Liver (tissue), 8 donors: ENCODE measurements at regions not wholly inside any gene's neighbourhood (a gene's known extent, or its start where the extent isn't known, plus 50 kb on each side); places are given as distances from the start of the nearest gene placed in this dataset.

Experiments used
- DNase-seq: peaks from one replicate; pipeline ENCODE4 v3.0.0-alpha.2; 2017; ENCODE audit warnings: low spot score
- H3K27ac ChIP-seq, 2 donors: one replicate each; pipeline ENCODE4 v1.7.0; 2013; ENCODE audit warnings: inconsistent platforms in 2 of 2, low read length in 2 of 2, control low read depth in 1 of 2, low read depth in 1 of 2, mild to moderate bottlenecking in 1 of 2
- H3K27me3 ChIP-seq, 4 donors: one replicate each; pipeline versions ENCODE4 v1.6.1 to v1.7.0; 2013; ENCODE audit warnings: low read length in 3 of 4, inconsistent platforms in 1 of 4, mild to moderate bottlenecking in 1 of 4, moderate library complexity in 1 of 4; ENCODE audit not compliant: control insufficient read depth in 4 of 4, insufficient read depth in 4 of 4
- H3K36me3 ChIP-seq, 4 donors: one replicate each; pipeline versions ENCODE4 v1.6.1 to v1.7.0; 2013; ENCODE audit warnings: low read length in 3 of 4, mild to moderate bottlenecking in 3 of 4, low read depth in 1 of 4, moderate library complexity in 1 of 4; ENCODE audit not compliant: control insufficient read depth in 4 of 4, insufficient read depth in 3 of 4
- H3K4me1 ChIP-seq, 4 donors: one replicate each; pipeline versions ENCODE4 v1.6.1 to v1.7.0; 2013; ENCODE audit warnings: low read length in 3 of 4, mild to moderate bottlenecking in 3 of 4, moderate library complexity in 1 of 4; ENCODE audit not compliant: control insufficient read depth in 4 of 4, insufficient read depth in 4 of 4
- H3K4me3 ChIP-seq, 3 donors: one replicate each; pipeline versions ENCODE4 v1.6.1 to v1.7.0; 2013; ENCODE audit warnings: low read length in 3 of 3, control low read depth in 1 of 3, low read depth in 1 of 3, mild to moderate bottlenecking in 1 of 3
- H3K9ac ChIP-seq, 2 donors: one replicate each; pipeline ENCODE4 v1.7.0; 2013; ENCODE audit warnings: low read length in 2 of 2, mild to moderate bottlenecking in 2 of 2, moderate library complexity in 2 of 2, control low read depth in 1 of 2, low read depth in 1 of 2
- H3K9me3 ChIP-seq, 4 donors: one replicate each; pipeline versions ENCODE4 v1.6.1 to v1.7.0; 2013; ENCODE audit warnings: low read length in 3 of 4; ENCODE audit not compliant: control insufficient read depth in 4 of 4
- EGR1 ChIP-seq, 2 donors: IDR thresholded peaks; 2 replicates each; pipeline ENCODE4 v1.6.1; 2016 to 2018; ENCODE audit warnings: antibody characterized with exemption in 2 of 2, low read depth in 2 of 2
- FOXA1 ChIP-seq: IDR thresholded peaks from 2 replicates; pipeline ENCODE4 v1.6.1; 2016; ENCODE audit warnings: antibody characterized with exemption
- FOXA2 ChIP-seq: IDR thresholded peaks from 2 replicates; pipeline ENCODE4 v1.6.1; 2016; ENCODE audit warnings: antibody characterized with exemption
- GABPA ChIP-seq, 2 donors: IDR thresholded peaks in 1 of 2; conservative IDR thresholded peaks in 1 of 2; 2 replicates each; pipeline ENCODE4 v1.6.1; 2016; ENCODE audit warnings: antibody characterized with exemption in 2 of 2, mild to moderate bottlenecking in 1 of 2, moderate library complexity in 1 of 2
- HNF4A ChIP-seq, 2 donors: conservative IDR thresholded peaks; 2 replicates each; pipeline ENCODE4 v1.6.1; 2016; ENCODE audit warnings: antibody characterized with exemption in 2 of 2, mild to moderate bottlenecking in 2 of 2
- HNF4G ChIP-seq: IDR thresholded peaks from 2 replicates; pipeline ENCODE4 v1.6.1; 2016; ENCODE audit warnings: antibody characterized with exemption
- JUND ChIP-seq, 2 donors: IDR thresholded peaks; 2 replicates each; pipeline ENCODE4 v1.6.1; 2016; ENCODE audit warnings: antibody characterized with exemption in 2 of 2
- NR2F2 ChIP-seq: IDR thresholded peaks from 2 replicates; pipeline ENCODE4 v1.6.1; 2016; ENCODE audit warnings: antibody characterized with exemption
- RAD21 ChIP-seq, 2 donors: IDR thresholded peaks; 2 replicates each; pipeline ENCODE4 v1.6.1; 2016; ENCODE audit warnings: antibody characterized with exemption in 2 of 2, mild to moderate bottlenecking in 2 of 2
- RXRA ChIP-seq, 2 donors: IDR thresholded peaks; 2 replicates each; pipeline ENCODE4 v1.6.1; 2017 to 2018; ENCODE audit warnings: antibody characterized with exemption in 2 of 2, mild to moderate bottlenecking in 1 of 2
- SP1 ChIP-seq: IDR thresholded peaks from 2 replicates; pipeline ENCODE4 v1.6.1; 2018; ENCODE audit warnings: antibody characterized with exemption, mild to moderate bottlenecking
- TAF1 ChIP-seq: conservative IDR thresholded peaks from 2 replicates; pipeline ENCODE4 v1.6.1; 2016; ENCODE audit warnings: antibody characterized with exemption, mild to moderate bottlenecking
- YY1 ChIP-seq: IDR thresholded peaks from 2 replicates; pipeline ENCODE4 v1.6.1; 2016; ENCODE audit warnings: antibody characterized with exemption, mild to moderate bottlenecking
- WGBS: extraction: QIAGEN DNeasy Blood & Tissue Kit; methylation state at CpG from one replicate; pipeline ENCODE4 v1.1.7; 2013; 5-methylcytosine and 5-hydroxymethylcytosine counted together
- TF ChIP-seq, protein P1 (sequence below): IDR thresholded peaks from 2 replicates; pipeline ENCODE4 v1.6.1; 2016; ENCODE audit warnings: antibody characterized with exemption
- TF ChIP-seq, protein P2 (sequence below): IDR thresholded peaks from 2 replicates; pipeline ENCODE4 v1.6.1; 2016; ENCODE audit warnings: antibody characterized with exemption, mild to moderate bottlenecking
- TF ChIP-seq, protein P3 (sequence below): IDR thresholded peaks from 2 replicates; pipeline ENCODE4 v1.6.1; 2016; ENCODE audit warnings: antibody characterized with exemption
- TF ChIP-seq, protein P4 (sequence below): fragments of 150-350 bp; IDR thresholded peaks from 2 replicates; pipeline ENCODE4 v1.5.1; 2017; ENCODE audit warnings: improper control_type of control experiment, low read depth, low read length; ENCODE audit not compliant: missing input control
- TF ChIP-seq, protein P5 (sequence below): IDR thresholded peaks from 2 replicates; pipeline ENCODE4 v1.6.1; 2016; ENCODE audit warnings: antibody characterized with exemption
- donor health status: healthy.
- donor health status: healthy.
- donor health status: healthy.
- donor health status: healthy.
- donor health status: healthy.

DNA sequence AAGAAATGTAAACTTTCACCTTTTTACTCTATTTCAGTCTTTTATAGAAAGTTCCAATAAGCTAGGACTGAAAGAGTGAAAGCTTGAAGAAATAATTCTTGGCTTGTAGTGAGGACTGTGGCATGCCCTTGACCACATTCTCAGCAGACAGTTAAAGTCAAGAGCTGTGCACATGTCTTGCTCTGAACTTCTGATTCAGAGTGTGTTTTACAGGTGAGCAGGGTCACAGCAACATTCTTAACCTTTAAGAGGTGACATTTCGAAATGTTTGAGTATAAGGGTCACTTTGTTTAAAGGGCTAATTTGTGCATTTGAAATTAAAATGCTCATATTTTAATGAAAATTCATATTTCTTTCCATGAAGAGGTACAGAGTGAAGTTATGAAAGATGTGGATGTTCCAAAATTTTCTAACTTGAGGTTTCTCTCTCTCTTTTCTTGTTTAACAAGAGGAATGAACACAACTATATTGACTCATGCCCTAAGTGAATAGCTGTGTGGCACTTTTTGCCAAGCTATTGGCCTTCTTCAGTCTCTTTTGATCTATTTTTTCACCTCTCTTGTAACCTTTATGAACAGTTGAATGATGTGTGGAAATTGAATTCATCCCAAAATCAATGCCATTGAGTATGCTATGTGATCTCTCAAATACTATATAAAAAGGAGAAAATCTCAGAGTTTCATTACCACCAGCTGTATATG is 918.1 kb downstream of the ADGRL2 start:
- H3K27me3 ChIP-seq, result no peaks in the 10 kb centered on the region
- TF ChIP-seq, protein P1, sequence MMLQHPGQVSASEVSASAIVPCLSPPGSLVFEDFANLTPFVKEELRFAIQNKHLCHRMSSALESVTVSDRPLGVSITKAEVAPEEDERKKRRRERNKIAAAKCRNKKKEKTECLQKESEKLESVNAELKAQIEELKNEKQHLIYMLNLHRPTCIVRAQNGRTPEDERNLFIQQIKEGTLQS, result no peak
- no peak for TF ChIP-seq HNF4G
- TF ChIP-seq FOXA2, result no peak
- no peak for TF ChIP-seq EGR1 (IDR thresholded peaks at IDR 0.05; ENCODE audit: low read depth in 2 of 2)
- TF ChIP-seq, protein P2, sequence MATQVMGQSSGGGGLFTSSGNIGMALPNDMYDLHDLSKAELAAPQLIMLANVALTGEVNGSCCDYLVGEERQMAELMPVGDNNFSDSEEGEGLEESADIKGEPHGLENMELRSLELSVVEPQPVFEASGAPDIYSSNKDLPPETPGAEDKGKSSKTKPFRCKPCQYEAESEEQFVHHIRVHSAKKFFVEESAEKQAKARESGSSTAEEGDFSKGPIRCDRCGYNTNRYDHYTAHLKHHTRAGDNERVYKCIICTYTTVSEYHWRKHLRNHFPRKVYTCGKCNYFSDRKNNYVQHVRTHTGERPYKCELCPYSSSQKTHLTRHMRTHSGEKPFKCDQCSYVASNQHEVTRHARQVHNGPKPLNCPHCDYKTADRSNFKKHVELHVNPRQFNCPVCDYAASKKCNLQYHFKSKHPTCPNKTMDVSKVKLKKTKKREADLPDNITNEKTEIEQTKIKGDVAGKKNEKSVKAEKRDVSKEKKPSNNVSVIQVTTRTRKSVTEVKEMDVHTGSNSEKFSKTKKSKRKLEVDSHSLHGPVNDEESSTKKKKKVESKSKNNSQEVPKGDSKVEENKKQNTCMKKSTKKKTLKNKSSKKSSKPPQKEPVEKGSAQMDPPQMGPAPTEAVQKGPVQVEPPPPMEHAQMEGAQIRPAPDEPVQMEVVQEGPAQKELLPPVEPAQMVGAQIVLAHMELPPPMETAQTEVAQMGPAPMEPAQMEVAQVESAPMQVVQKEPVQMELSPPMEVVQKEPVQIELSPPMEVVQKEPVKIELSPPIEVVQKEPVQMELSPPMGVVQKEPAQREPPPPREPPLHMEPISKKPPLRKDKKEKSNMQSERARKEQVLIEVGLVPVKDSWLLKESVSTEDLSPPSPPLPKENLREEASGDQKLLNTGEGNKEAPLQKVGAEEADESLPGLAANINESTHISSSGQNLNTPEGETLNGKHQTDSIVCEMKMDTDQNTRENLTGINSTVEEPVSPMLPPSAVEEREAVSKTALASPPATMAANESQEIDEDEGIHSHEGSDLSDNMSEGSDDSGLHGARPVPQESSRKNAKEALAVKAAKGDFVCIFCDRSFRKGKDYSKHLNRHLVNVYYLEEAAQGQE, result no peak
- no peak for TF ChIP-seq FOXA1
- no peak for TF ChIP-seq SP1
- TF ChIP-seq JUND (IDR thresholded peaks at IDR 0.05), result peak in 1 of 2 donors; percentile 27
- TF ChIP-seq, protein P3, sequence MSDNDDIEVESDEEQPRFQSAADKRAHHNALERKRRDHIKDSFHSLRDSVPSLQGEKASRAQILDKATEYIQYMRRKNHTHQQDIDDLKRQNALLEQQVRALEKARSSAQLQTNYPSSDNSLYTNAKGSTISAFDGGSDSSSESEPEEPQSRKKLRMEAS, result peak; percentile 28
- TF ChIP-seq YY1, result no peak
- peak in 1 of 2 donors; percentile 70 for TF ChIP-seq HNF4A (conservative IDR thresholded peaks at IDR 0.05)
- TF ChIP-seq NR2F2, result no peak
- peak in 1 of 2 donors; percentile 15 for TF ChIP-seq RAD21 (IDR thresholded peaks at IDR 0.05)
- TF ChIP-seq, protein P4, sequence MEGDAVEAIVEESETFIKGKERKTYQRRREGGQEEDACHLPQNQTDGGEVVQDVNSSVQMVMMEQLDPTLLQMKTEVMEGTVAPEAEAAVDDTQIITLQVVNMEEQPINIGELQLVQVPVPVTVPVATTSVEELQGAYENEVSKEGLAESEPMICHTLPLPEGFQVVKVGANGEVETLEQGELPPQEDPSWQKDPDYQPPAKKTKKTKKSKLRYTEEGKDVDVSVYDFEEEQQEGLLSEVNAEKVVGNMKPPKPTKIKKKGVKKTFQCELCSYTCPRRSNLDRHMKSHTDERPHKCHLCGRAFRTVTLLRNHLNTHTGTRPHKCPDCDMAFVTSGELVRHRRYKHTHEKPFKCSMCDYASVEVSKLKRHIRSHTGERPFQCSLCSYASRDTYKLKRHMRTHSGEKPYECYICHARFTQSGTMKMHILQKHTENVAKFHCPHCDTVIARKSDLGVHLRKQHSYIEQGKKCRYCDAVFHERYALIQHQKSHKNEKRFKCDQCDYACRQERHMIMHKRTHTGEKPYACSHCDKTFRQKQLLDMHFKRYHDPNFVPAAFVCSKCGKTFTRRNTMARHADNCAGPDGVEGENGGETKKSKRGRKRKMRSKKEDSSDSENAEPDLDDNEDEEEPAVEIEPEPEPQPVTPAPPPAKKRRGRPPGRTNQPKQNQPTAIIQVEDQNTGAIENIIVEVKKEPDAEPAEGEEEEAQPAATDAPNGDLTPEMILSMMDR, result no peak
- peak in 1 of 2 donors; percentile 81 for TF ChIP-seq RXRA (IDR thresholded peaks at IDR 0.05)
- no peak for TF ChIP-seq TAF1
- TF ChIP-seq, protein P5, sequence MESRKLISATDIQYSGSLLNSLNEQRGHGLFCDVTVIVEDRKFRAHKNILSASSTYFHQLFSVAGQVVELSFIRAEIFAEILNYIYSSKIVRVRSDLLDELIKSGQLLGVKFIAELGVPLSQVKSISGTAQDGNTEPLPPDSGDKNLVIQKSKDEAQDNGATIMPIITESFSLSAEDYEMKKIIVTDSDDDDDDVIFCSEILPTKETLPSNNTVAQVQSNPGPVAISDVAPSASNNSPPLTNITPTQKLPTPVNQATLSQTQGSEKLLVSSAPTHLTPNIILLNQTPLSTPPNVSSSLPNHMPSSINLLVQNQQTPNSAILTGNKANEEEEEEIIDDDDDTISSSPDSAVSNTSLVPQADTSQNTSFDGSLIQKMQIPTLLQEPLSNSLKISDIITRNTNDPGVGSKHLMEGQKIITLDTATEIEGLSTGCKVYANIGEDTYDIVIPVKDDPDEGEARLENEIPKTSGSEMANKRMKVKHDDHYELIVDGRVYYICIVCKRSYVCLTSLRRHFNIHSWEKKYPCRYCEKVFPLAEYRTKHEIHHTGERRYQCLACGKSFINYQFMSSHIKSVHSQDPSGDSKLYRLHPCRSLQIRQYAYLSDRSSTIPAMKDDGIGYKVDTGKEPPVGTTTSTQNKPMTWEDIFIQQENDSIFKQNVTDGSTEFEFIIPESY, result peak; percentile 34
- TF ChIP-seq GABPA (IDR thresholded peaks at IDR 0.05 in 1 of 2, conservative IDR thresholded peaks at IDR 0.05 in 1 of 2), result no peak
- no peak overlapping the region for H3K9ac ChIP-seq
- no peak overlapping the region for H3K4me3 ChIP-seq
- no peaks in the 10 kb centered on the region for H3K36me3 ChIP-seq
- 32% methylated on average over 1 of the region's 1 CpG for WGBS
- H3K4me1 ChIP-seq, result peaks cover 0 to 9% (median 2%) of the 10 kb centered on the region in 4 donors
- no peaks in the 10 kb centered on the region for H3K9me3 ChIP-seq
- no peak for DNase-seq
- no peak overlapping the region for H3K27ac ChIP-seq
